ES-I3 (cell line): ENCODE measurements at regions not wholly inside any gene's neighbourhood (a gene's known extent, or its start where the extent isn't known, plus 50 kb on each side); places are given as distances from the start of the nearest gene placed in this dataset.

Source experiments
- H3K36me3 ChIP-seq: 2 replicates; pipeline ENCODE4 v1.6.1; 2013; ENCODE audit warnings: mild to moderate bottlenecking, low read length, control low read depth, moderate library complexity; ENCODE audit not compliant: insufficient read depth
- H3K4me1 ChIP-seq: 2 replicates; pipeline ENCODE4 v1.6.1; 2013; ENCODE audit warnings: mild to moderate bottlenecking, control low read depth, low read length; ENCODE audit not compliant: insufficient read depth
- H3K9ac ChIP-seq: 2 replicates; pipeline ENCODE4 v1.6.1; 2013; ENCODE audit warnings: low read depth, mild to moderate bottlenecking, low read length, moderate library complexity
- H3K9me3 ChIP-seq: 2 replicates; pipeline ENCODE4 v1.6.1; 2013; ENCODE audit warnings: mild to moderate bottlenecking, low read length, moderate library complexity; ENCODE audit not compliant: control insufficient read depth, insufficient read depth

GRCh38 chr3:99500485-99500884, 137.9 kb upstream of the COL8A1 start:
- no peaks in the 10 kb centered on the region for H3K9me3 ChIP-seq
- no peak overlapping the region for H3K9ac ChIP-seq
- H3K36me3 ChIP-seq: no peaks in the 10 kb centered on the region
- H3K4me1 ChIP-seq: no peaks in the 10 kb centered on the region

GRCh38 chr3:99499235-99500158, 138.9 kb upstream of the COL8A1 start:
- Histone ChIP-seq H3K9me3 (no peaks in the 10 kb centered on the region), H3K36me3 (no peaks in the 10 kb centered on the region), H3K9ac (no peak overlapping the region), H3K4me1 (no peaks in the 10 kb centered on the region)

DNA sequence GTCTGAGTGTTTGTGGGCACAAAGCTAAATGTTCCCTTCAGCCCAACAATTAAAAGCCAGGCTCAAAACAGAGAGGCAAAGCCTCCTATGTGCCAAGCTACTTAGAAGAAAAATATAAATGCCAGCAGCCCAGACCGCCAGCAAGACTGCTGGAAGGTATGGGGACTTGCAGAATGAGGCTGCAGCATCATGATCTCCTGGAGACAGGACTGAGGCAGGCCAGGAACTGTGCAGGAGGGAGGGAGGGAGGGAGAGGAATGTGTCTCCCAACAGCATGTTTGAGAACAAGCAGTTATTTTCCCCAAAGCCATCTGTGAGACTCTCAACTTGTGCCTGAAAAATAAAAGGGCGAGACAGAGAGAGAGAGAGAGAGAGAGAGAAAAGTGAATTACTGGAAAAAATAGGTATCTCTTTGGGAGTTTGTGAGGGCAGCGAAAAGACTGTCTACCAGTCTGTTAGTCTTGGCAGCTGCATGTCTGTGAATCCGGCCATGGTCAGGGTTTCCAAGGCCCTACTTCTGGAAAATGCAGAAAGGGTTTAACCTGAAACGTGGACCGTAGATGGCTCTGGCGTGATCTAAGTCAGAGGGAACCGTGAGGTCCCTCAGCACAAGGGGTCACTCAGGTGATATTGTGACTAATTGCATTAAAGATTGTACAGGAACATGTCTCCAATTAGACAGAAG, 139.7 kb upstream of the COL8A1 start:
- Histone ChIP-seq H3K4me1 (no peaks in the 10 kb centered on the region), H3K9ac (no peak overlapping the region), H3K9me3 (no peaks in the 10 kb centered on the region), H3K36me3 (no peaks in the 10 kb centered on the region)

DNA sequence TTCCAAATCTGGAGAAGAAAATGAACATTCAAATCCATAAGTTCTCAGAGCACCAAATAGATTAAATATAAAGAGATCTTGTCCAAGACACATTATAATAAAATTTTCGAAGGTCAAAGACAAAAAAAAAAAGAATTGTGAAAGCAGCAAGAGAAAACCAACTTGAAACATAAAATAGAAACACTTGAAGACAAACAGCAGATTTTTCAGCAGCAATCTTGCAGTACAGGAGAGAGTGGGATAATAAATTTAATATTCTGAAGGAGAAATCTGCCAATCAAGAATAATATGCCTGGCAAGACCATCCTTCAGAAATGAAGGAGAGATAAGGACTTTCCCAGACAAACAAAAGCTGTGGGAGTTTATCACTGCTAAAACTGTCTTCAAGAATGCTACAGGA, 150.5 kb upstream of the COL8A1 start:
- Histone ChIP-seq H3K4me1 (no peaks in the 10 kb centered on the region), H3K9ac (no peak overlapping the region), H3K9me3 (no peaks in the 10 kb centered on the region), H3K36me3 (no peaks in the 10 kb centered on the region)

DNA sequence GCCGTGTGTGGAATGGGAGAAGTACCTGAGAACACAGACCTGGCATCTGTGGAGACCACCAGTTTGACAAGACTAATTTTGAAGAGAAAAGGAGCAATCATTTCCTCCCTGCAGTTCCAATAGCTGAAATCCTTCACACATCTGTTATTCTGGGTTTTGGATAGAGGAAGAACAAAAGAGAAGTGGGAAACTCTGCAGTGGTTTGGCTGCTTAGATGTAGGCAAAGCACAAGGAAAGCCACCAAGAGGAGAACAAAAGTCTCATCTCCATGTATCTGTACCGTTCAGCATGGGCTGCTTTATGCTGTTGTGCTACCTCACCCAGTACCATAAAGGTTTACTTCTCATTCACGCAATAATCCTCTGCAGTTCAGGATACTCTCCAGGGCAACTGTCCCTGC, 153.1 kb upstream of the COL8A1 start:
- no peaks in the 10 kb centered on the region for H3K36me3 ChIP-seq
- no peaks in the 10 kb centered on the region for H3K4me1 ChIP-seq
- H3K9me3 ChIP-seq: no peaks in the 10 kb centered on the region
- H3K9ac ChIP-seq: no peak overlapping the region

DNA sequence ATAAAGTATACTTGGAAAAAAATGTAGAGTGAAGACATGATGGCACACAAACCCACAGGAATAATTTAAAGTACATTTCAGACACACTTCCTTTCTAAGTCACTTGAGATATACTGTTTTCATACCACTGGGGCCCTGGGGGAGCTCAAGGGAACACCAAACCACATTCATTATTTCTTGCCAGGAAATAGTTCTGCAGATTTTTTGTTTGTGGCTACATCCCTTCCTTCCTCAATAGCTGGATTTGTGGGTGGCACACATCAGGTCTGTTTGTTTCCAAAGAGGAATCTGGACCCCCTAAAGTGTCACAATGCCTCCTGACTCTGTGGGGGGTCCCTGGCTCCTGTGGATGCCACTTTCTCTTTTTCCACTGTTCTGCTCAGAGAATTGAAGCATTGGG, 153.5 kb upstream of the COL8A1 start:
- H3K9ac ChIP-seq: no peak overlapping the region
- no peaks in the 10 kb centered on the region for H3K4me1 ChIP-seq
- H3K9me3 ChIP-seq: no peaks in the 10 kb centered on the region
- H3K36me3 ChIP-seq: no peaks in the 10 kb centered on the region

- H3K9ac ChIP-seq: no peak overlapping the region
- no peaks in the 10 kb centered on the region for H3K9me3 ChIP-seq
- H3K36me3 ChIP-seq: no peaks in the 10 kb centered on the region
- no peaks in the 10 kb centered on the region for H3K4me1 ChIP-seq
Observed at GRCh38 chr3:99483841-99484240, 154.6 kb upstream of the COL8A1 start.

- peaks cover 1% of the 10 kb centered on the region; the same call in 1 of the 2 replicates for H3K9me3 ChIP-seq
- no peaks in the 10 kb centered on the region for H3K36me3 ChIP-seq
- no peak overlapping the region for H3K9ac ChIP-seq
- H3K4me1 ChIP-seq: no peaks in the 10 kb centered on the region
Observed at GRCh38 chr3:99482191-99482590, 156.2 kb upstream of the COL8A1 start.

GRCh38 chr3:99481561-99481960, 156.8 kb upstream of the COL8A1 start:
- H3K36me3 ChIP-seq: no peaks in the 10 kb centered on the region
- H3K9ac ChIP-seq: no peak overlapping the region
- H3K9me3 ChIP-seq: peaks cover 4% of the 10 kb centered on the region; the same call in 1 of the 2 replicates
- no peaks in the 10 kb centered on the region for H3K4me1 ChIP-seq

- Histone ChIP-seq H3K9ac (no peak overlapping the region), H3K4me1 (no peaks in the 10 kb centered on the region), H3K36me3 (no peaks in the 10 kb centered on the region), H3K9me3 (peaks cover 4% of the 10 kb centered on the region; the same call in 1 of the 2 replicates)
Observed at GRCh38 chr3:99479768-99480167, 158.6 kb upstream of the COL8A1 start.

GRCh38 chr3:99477650-99478049, 160.7 kb upstream of the COL8A1 start:
- Histone ChIP-seq H3K9me3 (peaks cover 4% of the 10 kb centered on the region; the same call in 1 of the 2 replicates), H3K9ac (no peak overlapping the region), H3K36me3 (no peaks in the 10 kb centered on the region), H3K4me1 (no peaks in the 10 kb centered on the region)

GRCh38 chr3:99475229-99475628, 163.2 kb upstream of the COL8A1 start:
- Histone ChIP-seq H3K9ac (no peak overlapping the region), H3K4me1 (no peaks in the 10 kb centered on the region), H3K9me3 (peaks cover 4% of the 10 kb centered on the region; the same call in 1 of the 2 replicates), H3K36me3 (no peaks in the 10 kb centered on the region)

- Histone ChIP-seq H3K4me1 (no peaks in the 10 kb centered on the region), H3K9me3 (peaks cover 4% of the 10 kb centered on the region; the same call in 1 of the 2 replicates), H3K36me3 (no peaks in the 10 kb centered on the region)
Observed at GRCh38 chr3:99474776-99475175, 163.6 kb upstream of the COL8A1 start.

DNA sequence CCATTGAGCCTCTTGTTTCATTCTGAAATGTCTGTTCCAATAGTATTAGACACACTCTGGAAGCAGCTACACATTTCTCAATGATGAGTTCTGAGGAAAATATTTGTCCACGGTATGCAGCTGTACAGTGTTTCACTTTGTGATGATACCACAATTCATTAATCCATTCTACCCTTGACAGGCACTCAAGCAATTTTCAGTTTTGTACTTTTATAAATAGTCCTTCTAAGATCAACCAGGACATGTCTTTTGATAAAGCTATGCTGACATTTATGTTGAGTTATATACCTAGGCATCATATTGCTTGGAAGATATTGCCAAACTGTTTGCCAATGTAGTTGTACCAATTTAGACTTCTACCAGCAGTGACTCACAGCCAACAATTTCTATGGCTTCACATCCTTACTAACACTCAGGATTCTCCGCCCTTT, 165.1 kb upstream of the COL8A1 start:
- no peaks in the 10 kb centered on the region for H3K36me3 ChIP-seq
- H3K9me3 ChIP-seq: peaks cover 4% of the 10 kb centered on the region; the same call in 1 of the 2 replicates
- no peak overlapping the region for H3K9ac ChIP-seq
- H3K4me1 ChIP-seq: no peaks in the 10 kb centered on the region

More at GRCh38 chr3:99474776-99475175, 163.6 kb upstream of the COL8A1 start:
- H3K9ac ChIP-seq: no peak overlapping the region

- Histone ChIP-seq H3K9me3 (peaks cover 4% of the 10 kb centered on the region; the same call in 1 of the 2 replicates), H3K4me1 (no peaks in the 10 kb centered on the region), H3K36me3 (no peaks in the 10 kb centered on the region), H3K9ac (no peak overlapping the region)
Observed at GRCh38 chr3:99472385-99472784, 166.0 kb upstream of the COL8A1 start.
